ENCODE measurements at regions not wholly inside any gene's neighbourhood (a gene's known extent, or its start where the extent isn't known, plus 50 kb on each side); places are given as distances from the start of the nearest gene placed in this dataset.

GRCh38 chr18:10081492-10081891, 167.7 kb downstream of the VAPA start:
- TF ChIP-seq POLR2A (IDR thresholded peaks at IDR 0.05; ENCODE audit: low read length) (no peak), GATA1 (IDR thresholded peaks at IDR 0.05; ENCODE audit: low read depth, low read length) (no peak)

All from erythroblast (primary cell).